Neuronal stem cell (in vitro differentiated cells): ENCODE measurements at regions not wholly inside any gene's neighbourhood (a gene's known extent, or its start where the extent isn't known, plus 50 kb on each side); places are given as distances from the start of the nearest gene placed in this dataset.

ENCODE experiments used
- DNase-seq: peaks from one replicate; pipeline ENCODE4 v3.0.0-alpha.2; 2013; ENCODE audit warnings: low spot score
- H2AFZ ChIP-seq: one replicate; pipeline ENCODE4 v1.6.1; 2013; ENCODE audit warnings: mild to moderate bottlenecking, low read length, inconsistent platforms
- H2AK5ac ChIP-seq: 2 replicates; pipeline ENCODE4 v1.6.1; 2013; ENCODE audit warnings: low read depth, mild to moderate bottlenecking, inconsistent platforms, low read length, moderate library complexity, mixed read lengths
- H2BK120ac ChIP-seq: 2 replicates; pipeline ENCODE4 v1.6.1; 2013; ENCODE audit warnings: low read depth, mild to moderate bottlenecking, inconsistent platforms, low read length, moderate library complexity, mixed read lengths
- H2BK12ac ChIP-seq: one replicate; pipeline ENCODE4 v1.6.1; 2013; ENCODE audit warnings: low read length, inconsistent platforms
- H2BK15ac ChIP-seq: 2 replicates; pipeline ENCODE4 v1.6.1; 2013; ENCODE audit warnings: mild to moderate bottlenecking, low read length, inconsistent platforms, mixed read lengths
- H2BK5ac ChIP-seq: one replicate; pipeline ENCODE4 v1.6.1; 2013; ENCODE audit warnings: inconsistent platforms, mild to moderate bottlenecking, low read length, moderate library complexity
- H3K14ac ChIP-seq: one replicate; pipeline ENCODE4 v1.6.1; 2013; ENCODE audit warnings: low read length, inconsistent platforms
- H3K18ac ChIP-seq: 2 replicates; pipeline ENCODE4 v1.6.1; 2013; ENCODE audit warnings: low read length, inconsistent platforms
- H3K23ac ChIP-seq: 2 replicates; pipeline ENCODE4 v1.6.1; 2013; ENCODE audit warnings: low read depth, mild to moderate bottlenecking, mixed read lengths, low read length, inconsistent platforms; ENCODE audit not compliant: poor library complexity
- H3K27ac ChIP-seq: replicated peaks from 3 replicates; pipeline ENCODE4 v1.5.1; 2013; ENCODE audit warnings: low read length, inconsistent platforms
- H3K27me3 ChIP-seq, 3 experiments: 2 replicates each; pipeline ENCODE4 v1.6.1; 2013; ENCODE audit warnings: low read length in 3 of 3, mild to moderate bottlenecking in 2 of 3, inconsistent platforms in 1 of 3, low read depth in 1 of 3, mixed read lengths in 1 of 3, moderate library complexity in 1 of 3; ENCODE audit not compliant: control insufficient read depth in 3 of 3, insufficient read depth in 3 of 3
- H3K36me3 ChIP-seq, 2 donors: replicated peaks in 1 of 2; 2 replicates each; pipeline ENCODE4 v1.6.1; 2013; ENCODE audit warnings: low read length in 2 of 2; ENCODE audit not compliant: control insufficient read depth in 2 of 2, insufficient read depth in 2 of 2
- H3K4ac ChIP-seq: 2 replicates; pipeline ENCODE4 v1.6.1; 2013; ENCODE audit warnings: inconsistent platforms, mild to moderate bottlenecking, low read length, moderate library complexity
- H3K4me1 ChIP-seq, 2 donors: 1 replicate in 1 of 2; 2 replicates in 1 of 2; pipeline ENCODE4 v1.6.1; 2013; ENCODE audit warnings: low read length in 2 of 2, low read depth in 1 of 2; ENCODE audit not compliant: control insufficient read depth in 2 of 2, insufficient read depth in 1 of 2
- H3K4me2 ChIP-seq: one replicate; pipeline ENCODE4 v1.6.1; 2013; ENCODE audit warnings: mild to moderate bottlenecking, low read length, inconsistent platforms; ENCODE audit not compliant: insufficient read depth, poor library complexity, severe bottlenecking
- H3K4me3 ChIP-seq, 2 donors: 2 replicates each; pipeline ENCODE4 v1.5.1; 2013; ENCODE audit warnings: low read length in 2 of 2, mild to moderate bottlenecking in 2 of 2, inconsistent platforms in 1 of 2, moderate library complexity in 1 of 2
- H3K79me1 ChIP-seq: one replicate; pipeline ENCODE4 v1.6.1; 2013; ENCODE audit warnings: low read depth, mild to moderate bottlenecking, inconsistent platforms, low read length, moderate library complexity
- H3K9ac ChIP-seq: one replicate; pipeline ENCODE4 v1.6.1; 2013; ENCODE audit warnings: mild to moderate bottlenecking, low read depth, low read length, inconsistent platforms; ENCODE audit not compliant: poor library complexity
- H3K9me3 ChIP-seq, 2 donors: replicated peaks in 1 of 2; 2 replicates each; pipeline versions ENCODE3 to v1.6.1; 2013; ENCODE audit warnings: low read length in 2 of 2, mild to moderate bottlenecking in 2 of 2, inconsistent platforms in 1 of 2, low read depth in 1 of 2, mixed read lengths in 1 of 2, moderate library complexity in 1 of 2; ENCODE audit not compliant: control insufficient read depth in 2 of 2, insufficient read depth in 1 of 2
- H4K8ac ChIP-seq: one replicate; pipeline ENCODE4 v1.6.1; 2013; ENCODE audit warnings: low read depth, mild to moderate bottlenecking, inconsistent platforms, low read length, moderate library complexity
- H4K91ac ChIP-seq: one replicate; pipeline ENCODE4 v1.6.1; 2013; ENCODE audit warnings: low read length, low read depth, mild to moderate bottlenecking, inconsistent platforms; ENCODE audit not compliant: poor library complexity
- WGBS, 2 donors: extraction: QIAGEN DNeasy Blood & Tissue Kit; methylation state at CpG; one replicate each; pipeline ENCODE4 v1.1.7; 2013; ENCODE audit warnings: missing lambda C conversion rate in 2 of 2, mixed read lengths in 1 of 2; ENCODE audit not compliant: insufficient read length in 2 of 2, insufficient replicate concordance in 1 of 2; ENCODE audit errors: extremely low coverage in 2 of 2; 5-methylcytosine and 5-hydroxymethylcytosine counted together

DNA sequence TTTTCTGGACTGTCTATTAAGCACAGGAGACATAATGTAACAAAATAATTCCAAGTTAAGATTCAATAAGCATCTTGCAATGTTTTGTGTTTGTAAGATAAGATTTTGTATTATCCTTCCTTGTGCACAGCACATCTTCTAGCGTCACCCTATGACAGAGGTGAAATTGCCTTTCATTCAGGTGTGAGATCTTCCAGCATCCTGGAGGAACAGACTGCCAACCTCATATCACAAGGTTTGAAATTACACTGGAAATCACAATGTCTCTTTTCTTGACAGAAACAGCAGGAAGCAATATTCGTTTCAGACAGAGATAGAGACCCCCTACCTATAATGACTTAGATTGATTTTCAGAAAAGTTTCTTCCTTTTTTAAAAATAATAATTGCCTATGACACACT, 668.6 kb downstream of the GABRG1 start:
- Histone ChIP-seq H2BK5ac (no peak overlapping the region), H4K91ac (no peak overlapping the region), H3K18ac (no peak overlapping the region), H3K4me2 (no peak overlapping the region), H3K23ac (no peak overlapping the region), H3K27ac (no peak overlapping the region), H3K4me3 (no peak overlapping the region), H3K9me3 (no peaks in the 10 kb centered on the region), H3K79me1 (no peaks in the 10 kb centered on the region), H3K14ac (no peak overlapping the region), H3K4ac (no peak overlapping the region), H2AFZ (no peak overlapping the region), H3K27me3 (no peaks in the 10 kb centered on the region), H2BK12ac (no peak overlapping the region), H2BK15ac (no peak overlapping the region), H3K36me3 (no peaks in the 10 kb centered on the region), H3K4me1 (no peaks in the 10 kb centered on the region), H3K9ac (no peak overlapping the region), H2AK5ac (no peak overlapping the region), H2BK120ac (no peak overlapping the region), H4K8ac (no peak overlapping the region)
- DNase-seq = no peak
- WGBS, 2 donors = no CpG with 5 or more reads among the region's 2 CpGs

- H3K4me3 ChIP-seq = no peak overlapping the region
- no peaks in the 10 kb centered on the region for H3K9me3 ChIP-seq
- no peak overlapping the region for H2BK12ac ChIP-seq
- H4K91ac ChIP-seq = no peak overlapping the region
- H3K14ac ChIP-seq = no peak overlapping the region
- no peaks in the 10 kb centered on the region for H3K79me1 ChIP-seq
- H3K27ac ChIP-seq = no peak overlapping the region
- no peak overlapping the region for H3K23ac ChIP-seq
- no peak overlapping the region for H2BK15ac ChIP-seq
- no peaks in the 10 kb centered on the region for H3K36me3 ChIP-seq
- no peak overlapping the region for H3K4me2 ChIP-seq
- no peak overlapping the region for H2BK120ac ChIP-seq
- no peak overlapping the region for H4K8ac ChIP-seq
- no peaks in the 10 kb centered on the region for H3K27me3 ChIP-seq
- H2AK5ac ChIP-seq = no peak overlapping the region
- H2AFZ ChIP-seq = no peak overlapping the region
- no peak overlapping the region for H3K18ac ChIP-seq
- DNase-seq = peak; percentile 31
- H3K9ac ChIP-seq = no peak overlapping the region
- H3K4ac ChIP-seq = no peak overlapping the region
- WGBS, 2 donors = no CpG with 5 or more reads among the region's 5 CpGs
- H3K4me1 ChIP-seq = no peaks in the 10 kb centered on the region
- H2BK5ac ChIP-seq = no peak overlapping the region
These were observed 670.5 kb downstream of the GABRG1 start for GRCh38 chr4:45453258-45453853.

- Histone ChIP-seq H3K23ac (no peak overlapping the region), H3K4me1 (no peaks in the 10 kb centered on the region), H2AK5ac (no peak overlapping the region), H3K18ac (no peak overlapping the region), H2BK12ac (no peak overlapping the region), H3K14ac (no peak overlapping the region), H3K36me3 (no peaks in the 10 kb centered on the region), H3K4ac (no peak overlapping the region), H3K9me3 (no peaks in the 10 kb centered on the region), H4K91ac (no peak overlapping the region), H3K9ac (no peak overlapping the region), H3K27ac (no peak overlapping the region), H3K79me1 (no peaks in the 10 kb centered on the region), H2BK15ac (no peak overlapping the region), H2BK120ac (no peak overlapping the region), H4K8ac (no peak overlapping the region), H3K27me3 (no peaks in the 10 kb centered on the region), H3K4me3 (no peak overlapping the region), H2BK5ac (no peak overlapping the region), H3K4me2 (no peak overlapping the region), H2AFZ (no peak overlapping the region)
- DNase-seq = no peak
- WGBS, 2 donors = no CpG with 5 or more reads among the region's 1 CpG
These were observed 681.4 kb downstream of the GABRG1 start for GRCh38 chr4:45442466-45442865.

- H3K4me3 ChIP-seq = no peak overlapping the region
- H3K4ac ChIP-seq = no peak overlapping the region
- H3K27ac ChIP-seq = no peak overlapping the region
- no peak overlapping the region for H2BK5ac ChIP-seq
- no peaks in the 10 kb centered on the region for H3K79me1 ChIP-seq
- no peak overlapping the region for H2BK12ac ChIP-seq
- DNase-seq = no peak
- H3K27me3 ChIP-seq = no peaks in the 10 kb centered on the region
- no peak overlapping the region for H3K9ac ChIP-seq
- H3K36me3 ChIP-seq = no peaks in the 10 kb centered on the region
- H2BK120ac ChIP-seq = no peak overlapping the region
- H2AK5ac ChIP-seq = no peak overlapping the region
- H3K14ac ChIP-seq = no peak overlapping the region
- H2AFZ ChIP-seq = no peak overlapping the region
- no peaks in the 10 kb centered on the region for H3K9me3 ChIP-seq
- no peaks in the 10 kb centered on the region for H3K4me1 ChIP-seq
- no peak overlapping the region for H3K23ac ChIP-seq
- H3K18ac ChIP-seq = no peak overlapping the region
- H3K4me2 ChIP-seq = no peak overlapping the region
- H2BK15ac ChIP-seq = no peak overlapping the region
- H4K91ac ChIP-seq = no peak overlapping the region
- H4K8ac ChIP-seq = no peak overlapping the region
- no CpG with 5 or more reads among the region's 2 CpGs for WGBS, 2 donors
These were observed 685.8 kb downstream of the GABRG1 start for GRCh38 chr4:45438047-45438446.
